ENCODE measurements at regions not wholly inside any gene's neighbourhood (a gene's known extent, or its start where the extent isn't known, plus 50 kb on each side); places are given as distances from the start of the nearest gene placed in this dataset.

DNA sequence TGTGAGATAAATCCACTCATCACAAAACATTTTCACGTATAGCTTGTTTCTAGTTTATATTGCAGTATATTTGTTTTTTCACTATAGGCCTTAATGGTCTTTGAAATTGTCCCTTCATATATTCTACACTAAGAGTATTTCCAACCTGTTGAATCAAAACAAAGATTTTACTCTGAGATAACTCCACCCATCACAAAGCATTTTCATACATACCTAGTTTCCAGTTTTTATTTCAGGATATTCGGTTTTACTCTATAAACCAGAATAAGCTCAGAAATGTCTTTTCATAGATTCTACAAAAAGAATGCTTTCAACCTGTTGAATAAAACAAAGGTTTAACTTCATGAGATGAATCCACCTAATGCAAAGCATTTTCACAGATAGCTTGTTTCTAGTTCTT lies 1528.7 kb downstream of the UQCRFS1 start:
- DNase-seq (no peak), ATAC-seq (no peak)
- peaks cover 0 to 77% (median 0%) of the 10 kb centered on the region in 11 donors for H3K9me3 ChIP-seq
- TF ChIP-seq, protein P1, sequence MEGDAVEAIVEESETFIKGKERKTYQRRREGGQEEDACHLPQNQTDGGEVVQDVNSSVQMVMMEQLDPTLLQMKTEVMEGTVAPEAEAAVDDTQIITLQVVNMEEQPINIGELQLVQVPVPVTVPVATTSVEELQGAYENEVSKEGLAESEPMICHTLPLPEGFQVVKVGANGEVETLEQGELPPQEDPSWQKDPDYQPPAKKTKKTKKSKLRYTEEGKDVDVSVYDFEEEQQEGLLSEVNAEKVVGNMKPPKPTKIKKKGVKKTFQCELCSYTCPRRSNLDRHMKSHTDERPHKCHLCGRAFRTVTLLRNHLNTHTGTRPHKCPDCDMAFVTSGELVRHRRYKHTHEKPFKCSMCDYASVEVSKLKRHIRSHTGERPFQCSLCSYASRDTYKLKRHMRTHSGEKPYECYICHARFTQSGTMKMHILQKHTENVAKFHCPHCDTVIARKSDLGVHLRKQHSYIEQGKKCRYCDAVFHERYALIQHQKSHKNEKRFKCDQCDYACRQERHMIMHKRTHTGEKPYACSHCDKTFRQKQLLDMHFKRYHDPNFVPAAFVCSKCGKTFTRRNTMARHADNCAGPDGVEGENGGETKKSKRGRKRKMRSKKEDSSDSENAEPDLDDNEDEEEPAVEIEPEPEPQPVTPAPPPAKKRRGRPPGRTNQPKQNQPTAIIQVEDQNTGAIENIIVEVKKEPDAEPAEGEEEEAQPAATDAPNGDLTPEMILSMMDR (IDR thresholded peaks at IDR 0.05) = no peak
- no peaks in the 10 kb centered on the region for H3K36me3 ChIP-seq
- H3K27ac ChIP-seq = no peak overlapping the region
- no peaks in the 10 kb centered on the region for H3K4me1 ChIP-seq
- intact Hi-C loops (cut with DNase I) = no loop called here
- WGBS, 2 donors = 59 to 64% methylated on average over 2 of the region's 2 CpGs
- H3K4me3 ChIP-seq = no peak overlapping the region
- H3K27me3 ChIP-seq = no peaks in the 10 kb centered on the region

DNA sequence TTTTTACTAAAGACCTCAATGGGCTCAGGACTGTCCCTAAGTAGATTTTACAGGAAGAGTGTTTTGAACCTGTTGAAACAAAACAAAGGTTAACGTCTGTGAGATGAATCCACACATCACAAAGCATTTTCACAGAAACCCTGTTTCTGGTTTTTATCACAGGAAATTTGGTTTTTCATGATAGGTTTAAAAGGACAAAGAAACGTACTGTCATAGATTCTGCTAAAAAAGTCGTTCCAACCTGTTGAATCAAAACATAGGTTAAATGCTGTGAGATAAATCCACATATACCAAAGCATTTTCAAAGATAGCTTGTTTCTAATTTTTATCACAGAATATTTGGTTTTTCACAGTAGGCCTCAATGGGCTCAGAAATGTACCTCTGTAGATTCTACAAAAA lies 1531.0 kb downstream of the UQCRFS1 start:
- peaks cover 0 to 85% (median 0%) of the 10 kb centered on the region in 11 donors for H3K9me3 ChIP-seq
- no peaks in the 10 kb centered on the region for H3K27me3 ChIP-seq
- intact Hi-C loops (cut with DNase I) = no loop called here
- TF ChIP-seq, protein P1 (IDR thresholded peaks at IDR 0.05) = no peak
- ATAC-seq (no peak), DNase-seq (no peak)
- WGBS, 2 donors = 53 to 60% methylated on average over 3 of the region's 3 CpGs
- peaks cover 0 to 16% (median 6%) of the 10 kb centered on the region in 9 donors for H3K4me1 ChIP-seq
- no peaks in the 10 kb centered on the region for H3K36me3 ChIP-seq
- no peak overlapping the region for H3K27ac ChIP-seq
- no peak overlapping the region for H3K4me3 ChIP-seq

DNA sequence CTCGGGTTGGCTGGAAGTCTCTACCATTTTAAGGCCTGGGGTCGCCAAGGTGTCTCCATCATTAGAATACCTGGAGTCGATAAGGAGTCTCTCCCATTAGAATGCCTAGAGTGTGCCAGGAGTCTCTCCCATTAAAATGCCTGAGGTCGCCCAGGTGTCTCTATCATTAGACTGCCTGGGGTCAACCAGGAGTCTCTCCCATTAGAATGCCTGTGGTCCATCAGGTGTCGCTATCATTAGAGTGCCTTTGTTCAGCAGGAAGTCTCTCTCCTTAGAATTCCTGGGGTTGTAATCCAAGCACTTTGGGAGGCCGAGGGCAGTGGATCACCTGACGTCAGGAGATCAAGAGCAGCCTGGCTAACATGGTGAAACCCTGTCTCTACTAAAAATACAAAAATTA lies 1533.0 kb downstream of the UQCRFS1 start:
- Histone ChIP-seq H3K4me3 (no peak overlapping the region), H3K27me3 (no peaks in the 10 kb centered on the region), H3K36me3 (no peaks in the 10 kb centered on the region), H3K9me3 (peaks cover 0 to 93% (median 0%) of the 10 kb centered on the region in 11 donors), H3K4me1 (peaks cover 0 to 34% (median 21%) of the 10 kb centered on the region in 9 donors), H3K27ac (no peak overlapping the region)
- DNase-seq (no peak), ATAC-seq (no peak)
- intact Hi-C loops (cut with DNase I) = loop anchor here in 2 of 10 donors (10.0 kb wide), 1 partner anchor 115 kb away; no protein-coding TSS in a partner anchor
- 66 to 69% methylated on average over 7 of the region's 7 CpGs for WGBS, 2 donors
- TF ChIP-seq, protein P1 (IDR thresholded peaks at IDR 0.05) = no peak

DNA sequence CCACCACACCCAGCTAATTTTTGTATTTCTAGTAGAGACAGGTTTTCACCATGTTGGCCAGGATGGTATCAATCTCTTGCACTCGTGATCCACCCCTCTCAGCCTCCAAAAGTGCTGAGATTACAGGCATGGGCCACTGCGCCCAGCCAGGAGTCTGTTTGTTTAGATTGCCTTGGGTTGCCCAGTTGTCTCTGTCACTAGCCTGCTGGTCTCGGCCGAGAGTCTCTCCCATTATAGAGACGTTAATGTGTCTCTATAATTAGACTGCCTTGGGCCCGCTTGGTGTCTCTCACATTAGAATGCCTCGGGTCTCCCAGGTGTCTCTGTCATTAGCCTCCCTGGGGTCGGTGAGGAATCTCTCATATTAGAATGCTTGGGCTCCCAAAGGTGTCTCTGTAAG lies 1533.6 kb downstream of the UQCRFS1 start:
- peaks cover 0 to 39% (median 21%) of the 10 kb centered on the region in 9 donors for H3K4me1 ChIP-seq
- no peak for ATAC-seq
- peaks cover 0 to 92% (median 0%) of the 10 kb centered on the region in 11 donors for H3K9me3 ChIP-seq
- H3K27ac ChIP-seq = no peak overlapping the region
- H3K27me3 ChIP-seq = no peaks in the 10 kb centered on the region
- H3K36me3 ChIP-seq = no peaks in the 10 kb centered on the region
- DNase-seq = no peak
- H3K4me3 ChIP-seq = no peak overlapping the region
- TF ChIP-seq, protein P1 (IDR thresholded peaks at IDR 0.05) = no peak
- intact Hi-C loops (cut with DNase I) = loop anchor here in 2 of 10 donors (10.0 kb wide), 1 partner anchor 115 kb away; no protein-coding TSS in a partner anchor
- WGBS, 2 donors = 73 to 76% methylated on average over 8 of the region's 8 CpGs

Measured in heart right ventricle (tissue), 16 donors.